ENCODE measurements at regions not wholly inside any gene's neighbourhood (a gene's known extent, or its start where the extent isn't known, plus 50 kb on each side); places are given as distances from the start of the nearest gene placed in this dataset.

GRCh38 chr10:23718946-23719345 lies 280.1 kb downstream of the OTUD1 start:
- TF ChIP-seq, protein P1, sequence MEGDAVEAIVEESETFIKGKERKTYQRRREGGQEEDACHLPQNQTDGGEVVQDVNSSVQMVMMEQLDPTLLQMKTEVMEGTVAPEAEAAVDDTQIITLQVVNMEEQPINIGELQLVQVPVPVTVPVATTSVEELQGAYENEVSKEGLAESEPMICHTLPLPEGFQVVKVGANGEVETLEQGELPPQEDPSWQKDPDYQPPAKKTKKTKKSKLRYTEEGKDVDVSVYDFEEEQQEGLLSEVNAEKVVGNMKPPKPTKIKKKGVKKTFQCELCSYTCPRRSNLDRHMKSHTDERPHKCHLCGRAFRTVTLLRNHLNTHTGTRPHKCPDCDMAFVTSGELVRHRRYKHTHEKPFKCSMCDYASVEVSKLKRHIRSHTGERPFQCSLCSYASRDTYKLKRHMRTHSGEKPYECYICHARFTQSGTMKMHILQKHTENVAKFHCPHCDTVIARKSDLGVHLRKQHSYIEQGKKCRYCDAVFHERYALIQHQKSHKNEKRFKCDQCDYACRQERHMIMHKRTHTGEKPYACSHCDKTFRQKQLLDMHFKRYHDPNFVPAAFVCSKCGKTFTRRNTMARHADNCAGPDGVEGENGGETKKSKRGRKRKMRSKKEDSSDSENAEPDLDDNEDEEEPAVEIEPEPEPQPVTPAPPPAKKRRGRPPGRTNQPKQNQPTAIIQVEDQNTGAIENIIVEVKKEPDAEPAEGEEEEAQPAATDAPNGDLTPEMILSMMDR (IDR thresholded peaks at IDR 0.05; ENCODE audit: insufficient read depth, low read depth, low read length, missing control alignments): no peak
- no peak overlapping the region for H3K4me3 ChIP-seq (ENCODE audit: low read length)
- DNase-seq (ENCODE audit: low read depth): no peak

DNA sequence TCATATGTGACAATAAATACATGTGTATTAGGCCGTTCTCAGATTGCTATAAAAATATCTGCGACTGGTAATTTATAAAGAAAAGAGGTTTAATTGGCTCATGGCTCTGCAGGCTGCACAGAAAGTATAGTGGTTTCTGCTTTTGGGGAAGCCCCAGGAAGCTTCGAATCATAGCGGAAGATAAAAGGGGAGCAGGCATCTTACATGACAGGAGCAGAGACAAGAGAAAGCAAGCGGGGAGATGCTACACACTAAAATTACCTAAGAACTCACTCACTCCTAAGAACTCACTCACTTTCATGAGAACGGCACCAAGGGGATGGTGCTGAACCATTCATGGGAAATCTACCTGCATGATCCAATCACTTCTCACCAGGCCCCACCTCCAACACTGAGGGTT lies 284.9 kb downstream of the OTUD1 start:
- H3K4me3 ChIP-seq (ENCODE audit: low read length): no peak overlapping the region
- DNase-seq (ENCODE audit: low read depth): no peak
- TF ChIP-seq, protein P1 (IDR thresholded peaks at IDR 0.05; ENCODE audit: insufficient read depth, low read depth, low read length, missing control alignments): no peak

- TF ChIP-seq, protein P1 (IDR thresholded peaks at IDR 0.05; ENCODE audit: insufficient read depth, low read depth, low read length, missing control alignments): no peak
- no peak overlapping the region for H3K4me3 ChIP-seq (ENCODE audit: low read length)
- DNase-seq (ENCODE audit: low read depth): no peak
Measured at GRCh38 chr10:23725548-23725947, 286.7 kb downstream of the OTUD1 start.

GRCh38 chr10:23742368-23742767 lies 303.5 kb downstream of the OTUD1 start:
- no peak for DNase-seq (ENCODE audit: low read depth)
- TF ChIP-seq, protein P1 (IDR thresholded peaks at IDR 0.05; ENCODE audit: insufficient read depth, low read depth, low read length, missing control alignments): no peak
- no peak overlapping the region for H3K4me3 ChIP-seq (ENCODE audit: low read length)

DNA sequence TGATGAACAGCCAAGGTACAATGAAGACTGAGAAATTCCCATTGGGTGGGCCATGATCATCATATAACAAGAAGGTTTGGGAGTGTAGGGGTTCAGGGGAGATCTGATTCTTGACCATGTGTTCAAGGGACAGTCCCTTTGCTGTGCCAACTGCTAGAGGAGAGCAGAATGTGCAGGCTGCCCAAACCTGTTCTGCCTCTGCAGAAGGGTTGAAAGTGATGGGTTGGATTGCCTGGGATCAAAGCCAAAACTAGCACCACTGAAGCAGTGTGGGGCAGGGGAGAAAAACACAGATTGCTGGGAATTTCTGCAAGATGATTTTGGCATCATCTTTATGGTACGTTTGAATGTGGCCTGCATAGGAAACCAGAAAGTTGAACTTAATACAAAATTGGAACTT lies 303.9 kb downstream of the OTUD1 start:
- no peak overlapping the region for H3K4me3 ChIP-seq (ENCODE audit: low read length)
- peak; percentile 1 for DNase-seq (ENCODE audit: low read depth)
- TF ChIP-seq, protein P1 (IDR thresholded peaks at IDR 0.05; ENCODE audit: insufficient read depth, low read depth, low read length, missing control alignments): no peak

- DNase-seq (ENCODE audit: low read depth): peak; percentile 10
- no peak overlapping the region for H3K4me3 ChIP-seq (ENCODE audit: low read length)
- TF ChIP-seq, protein P1 (IDR thresholded peaks at IDR 0.05; ENCODE audit: insufficient read depth, low read depth, low read length, missing control alignments): no peak
Measured at GRCh38 chr10:23754179-23754578, 315.3 kb downstream of the OTUD1 start.

DNA sequence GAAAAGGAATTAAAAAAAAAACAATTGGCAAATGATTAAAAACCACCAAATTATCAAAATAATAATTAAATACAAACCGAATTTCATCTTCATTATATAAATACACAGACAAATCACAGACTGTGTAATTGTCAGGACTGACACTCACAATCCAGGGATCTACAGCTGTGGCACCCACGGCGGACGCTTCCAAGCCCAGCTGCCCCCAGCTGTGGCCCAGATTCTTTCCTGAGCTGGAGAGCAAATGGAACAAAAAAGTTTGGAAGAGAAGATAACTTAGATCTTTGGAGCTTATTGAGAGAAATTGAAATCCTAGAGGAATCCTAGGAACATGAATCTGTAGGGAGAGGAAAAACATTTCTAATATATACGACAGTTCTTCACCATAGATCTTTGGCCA lies 316.1 kb downstream of the OTUD1 start:
- H3K4me3 ChIP-seq (ENCODE audit: low read length): no peak overlapping the region
- TF ChIP-seq, protein P1 (IDR thresholded peaks at IDR 0.05; ENCODE audit: insufficient read depth, low read depth, low read length, missing control alignments): no peak
- DNase-seq (ENCODE audit: low read depth): no peak

All from epithelial cell of esophagus (primary cell).